K562 (cell line): ENCODE measurements at regions not wholly inside any gene's neighbourhood (a gene's known extent, or its start where the extent isn't known, plus 50 kb on each side); places are given as distances from the start of the nearest gene placed in this dataset.

Source experiments
- ATAC-seq: fragments of 200-7000 bp; cut with Tn5 transposase; 3 replicates; pipeline ENCODE4 v1.9.1; 2020; ENCODE audit warnings: moderate library complexity
- BruUV-seq: library from RNA; stranded (reverse); fragments of 400-500 nt; replicated peaks from 2 replicates; lab custom pipeline; 2021; lab: Mats Ljungman, UMichigan
- CTCF ChIA-PET: fragments of 300-600 bp; formaldehyde crosslinking; extraction: SDS; loops from one replicate; lab custom pipeline; 2021; ENCODE audit warnings: low intra/inter-chr PET ratio; lab: Yijun Ruan, JAX
- POLR2A ChIA-PET: fragments of 300-600, 350-650 bp; sonication (Branson Sonifier 250); formaldehyde crosslinking; extraction: SDS; loops from one replicate; lab custom pipeline; 2021; ENCODE audit warnings: antibody characterized with exemption, inconsistent platforms; lab: Yijun Ruan, JAX
- DNase-seq, 4 experiments: peaks; one replicate each; pipeline versions ENCODE4 v3.0.0 to v3.0.0-alpha.2; 2011 to 2018; ENCODE audit warnings: low spot score in 3 of 4, mixed read lengths in 3 of 4; ENCODE audit errors: extremely low read depth in 1 of 4
- FAIRE-seq: peaks from 2 replicates; lab custom pipeline; 2011; peaks lifted over from hg19 to GRCh38; lab: Jason Lieb, UNC
- H2AFZ ChIP-seq: 2 replicates; pipeline ENCODE4 v1.6.0; 2011; ENCODE audit warnings: low read depth, low read length, control low read depth, inconsistent platforms
- H3K27ac ChIP-seq: fragments of 200-600 bp; 3 replicates; pipeline ENCODE4 v1.8.0; 2011; ENCODE audit warnings: low read depth, mild to moderate bottlenecking, control low read depth, inconsistent platforms, low read length, moderate library complexity, mixed read lengths; ENCODE audit errors: extremely low read depth
- H3K27me3 ChIP-seq, 2 experiments: fragments of 300-600 bp in 1 of 2; 2 replicates in 1 of 2; 3 replicates in 1 of 2; pipeline versions ENCODE4 v1.6.0 to v1.8.0; 2011; ENCODE audit warnings: inconsistent platforms in 2 of 2, low read length in 2 of 2, mild to moderate bottlenecking in 1 of 2, mixed read lengths in 1 of 2, moderate library complexity in 1 of 2; ENCODE audit not compliant: control insufficient read depth in 2 of 2, insufficient read depth in 2 of 2
- H3K36me3 ChIP-seq: fragments of 300-600 bp; 3 replicates; pipeline ENCODE4 v1.8.0; 2011; ENCODE audit warnings: mild to moderate bottlenecking, low read length, inconsistent platforms; ENCODE audit not compliant: control insufficient read depth, insufficient read depth
- H3K4me1 ChIP-seq, 2 experiments: fragments of 200-600 bp in 1 of 2; replicated peaks in 1 of 2; 2 replicates in 1 of 2; 3 replicates in 1 of 2; pipeline versions ENCODE4 v1.5.1 to v1.8.0; 2011; ENCODE audit warnings: inconsistent platforms in 2 of 2, low read length in 2 of 2, mild to moderate bottlenecking in 1 of 2, mixed read lengths in 1 of 2, moderate library complexity in 1 of 2; ENCODE audit not compliant: control insufficient read depth in 2 of 2, insufficient read depth in 2 of 2
- H3K4me2 ChIP-seq: 2 replicates; pipeline ENCODE4 v1.6.1; 2011; ENCODE audit warnings: low read length, control low read depth, inconsistent platforms, mixed read lengths; ENCODE audit not compliant: insufficient read depth
- H3K4me3 ChIP-seq: fragments of 200-600 bp; sonication (generic), shearing (Covaris generic); 2 replicates; pipeline ENCODE4 v1.5.1; 2016; ENCODE audit warnings: control low read depth, inconsistent platforms
- H3K79me2 ChIP-seq: fragments of 200-600 bp; 3 replicates; pipeline ENCODE4 v1.8.0; 2011; ENCODE audit warnings: low read length, inconsistent platforms; ENCODE audit not compliant: control insufficient read depth, insufficient read depth
- H3K9ac ChIP-seq, 2 experiments: 2 replicates each; pipeline versions ENCODE4 v1.6.0 to v1.6.1; 2011; ENCODE audit warnings: low read depth in 2 of 2, low read length in 2 of 2, control low read depth in 1 of 2, inconsistent platforms in 1 of 2, mild to moderate bottlenecking in 1 of 2, mixed read lengths in 1 of 2; ENCODE audit not compliant: insufficient read depth in 1 of 2
- H3K9me1 ChIP-seq: one replicate; pipeline ENCODE4 v1.6.0; 2011; ENCODE audit warnings: inconsistent platforms, mild to moderate bottlenecking, low read length, moderate library complexity; ENCODE audit not compliant: control insufficient read depth, insufficient read depth
- H3K9me3 ChIP-seq: replicated peaks from 2 replicates; pipeline ENCODE4 v1.5.1; 2011; ENCODE audit warnings: low read depth, low read length, inconsistent platforms; ENCODE audit not compliant: control insufficient read depth, insufficient read depth
- H4K20me1 ChIP-seq: replicated peaks from 2 replicates; pipeline ENCODE4 v1.6.1; 2011; ENCODE audit warnings: low read length, inconsistent platforms, mixed read lengths; ENCODE audit not compliant: control insufficient read depth, insufficient read depth
- GABPA ChIP-seq: fragments of 200-800 bp; sonication (Bioruptor generic); conservative IDR thresholded peaks from 2 replicates; pipeline ENCODE4 v1.6.1; 2016; ENCODE audit warnings: low read depth, missing genetic modification characterization, missing compliant biosample characterization
- MED1 ChIP-seq: sonication (generic); formaldehyde crosslinking; IDR thresholded peaks from 2 replicates; pipeline ENCODE4 v1.8.1; 2023; ENCODE audit warnings: missing genetic modification reagents, borderline replicate concordance
- MTA1 ChIP-seq: fragments of 450-650 bp; IDR thresholded peaks from 2 replicates; pipeline ENCODE4 v1.6.1; 2017; ENCODE audit warnings: borderline replicate concordance
- MXD1 ChIP-seq: fragments of 250-450 bp; sonication (Bioruptor Pico); IDR thresholded peaks from 2 replicates; pipeline ENCODE4 v1.8.0; 2021; ENCODE audit warnings: borderline replicate concordance, mild to moderate bottlenecking, moderate library complexity; ENCODE audit not compliant: poor library complexity, severe bottlenecking
- SAP30 ChIP-seq: fragments of 200-600 bp; sonication (generic); IDR thresholded peaks from 2 replicates; pipeline ENCODE4 v1.6.1; 2012; ENCODE audit warnings: borderline replicate concordance, low read depth, mild to moderate bottlenecking, moderate library complexity, low read length, control low read depth, inconsistent platforms; ENCODE audit not compliant: insufficient read depth, poor library complexity, severe bottlenecking
- SIN3A ChIP-seq, 2 experiments: fragments of 150-350 bp in 1 of 2; IDR thresholded peaks; 2 replicates each; pipeline ENCODE4 v1.6.1; 2011 to 2016; ENCODE audit warnings: borderline replicate concordance in 2 of 2, low read depth in 2 of 2, low read length in 2 of 2, mild to moderate bottlenecking in 2 of 2, moderate library complexity in 2 of 2; ENCODE audit not compliant: control insufficient read depth in 1 of 2
- SMARCA4 ChIP-seq: fragments of 450-650 bp; IDR thresholded peaks from 2 replicates; pipeline ENCODE4 v1.6.1; 2016
- SREBF2 ChIP-seq: sonication (generic); formaldehyde crosslinking; IDR thresholded peaks from 2 replicates; pipeline ENCODE4 v1.4.0; 2020; ENCODE audit warnings: mild to moderate bottlenecking, missing genetic modification reagents
- USF2 ChIP-seq: sonication (generic); formaldehyde crosslinking; IDR thresholded peaks from 2 replicates; pipeline ENCODE4 v1.5.0; 2020; ENCODE audit warnings: missing genetic modification reagents
- ZBTB11 ChIP-seq, 3 experiments: fragments of 200-800 bp in 1 of 3; fragments of 250-450 bp in 1 of 3; fragments of 450-650 bp in 1 of 3; sonication (Bioruptor Pico) in 1 of 3; sonication (Bioruptor generic) in 1 of 3; formaldehyde crosslinking in 1 of 3; IDR thresholded peaks; 2 replicates each; pipeline versions ENCODE4 v1.6.1 to v1.8.0; 2016 to 2022; ENCODE audit warnings: mild to moderate bottlenecking in 2 of 3, missing genetic modification characterization in 2 of 3, missing compliant biosample characterization in 1 of 3, moderate library complexity in 1 of 3
- ZBTB33 ChIP-seq: sonication (generic); formaldehyde crosslinking; IDR thresholded peaks from 2 replicates; pipeline ENCODE4 v1.8.1; 2023; ENCODE audit warnings: mild to moderate bottlenecking, missing genetic modification reagents
- ZKSCAN3 ChIP-seq: fragments of 250-450 bp; sonication (Bioruptor Pico); IDR thresholded peaks from 2 replicates; pipeline ENCODE4 v1.4.0; 2020
- ZNF445 ChIP-seq: fragments of 250-450 bp; sonication (Bioruptor Pico); IDR thresholded peaks from 2 replicates; pipeline ENCODE4 v1.4.0; 2020; ENCODE audit warnings: low read depth, mild to moderate bottlenecking, moderate library complexity
- ZNF780A ChIP-seq: fragments of 250-450 bp; sonication (Bioruptor Pico); IDR thresholded peaks from 2 replicates; pipeline ENCODE4 v1.5.0; 2021; ENCODE audit warnings: mild to moderate bottlenecking
- WGBS: fragments of 100-300 bp; shearing (Covaris generic); methylation state at CpG from one replicate; pipeline ENCODE4 v1.1.6; 2016; ENCODE audit warnings: low coverage, mixed read lengths; ENCODE audit not compliant: insufficient coverage; ENCODE audit errors: missing lambda C conversion rate; 5-methylcytosine and 5-hydroxymethylcytosine counted together
- in situ Hi-C: fragments of 300-500 bp; cut with MboI; formaldehyde crosslinking; loops from 4 replicates; pipeline ENCODE4 v1.15.0; 2018; ENCODE audit warnings: inconsistent platforms, mixed read lengths
- intact Hi-C: fragments of 100-400 bp; cut with micrococcal nuclease; formaldehyde crosslinking; loops from 2 replicates; pipeline ENCODE4 v1.14.2; 2022

GRCh38 chr3:137171834-137172603, 214.2 kb downstream of the IL20RB start:
- H3K9me3 ChIP-seq: no peaks in the 10 kb centered on the region
- CTCF ChIA-PET: no interaction called here
- no peaks in the 10 kb centered on the region for H3K4me1 ChIP-seq
- WGBS: 0% methylated on average over 5 of the region's 5 CpGs
- no TSS peak for BruUV-seq
- ATAC-seq: no peak
- H3K27ac ChIP-seq: no peak overlapping the region
- H3K79me2 ChIP-seq: no peaks in the 10 kb centered on the region
- H3K4me3 ChIP-seq: no peak overlapping the region
- intact Hi-C loops: no loop called here
- no peak overlapping the region for H2AFZ ChIP-seq
- no peak overlapping the region for H3K9ac ChIP-seq
- no peak for TF ChIP-seq SREBF2
- no peak for TF ChIP-seq USF2
- TF ChIP-seq ZBTB11 (CRISPR knock-in tag; IDR thresholded peaks at IDR 0.05): no peak
- no peak for TF ChIP-seq MTA1
- no peak for TF ChIP-seq ZBTB33 (CRISPR knock-in tag)
- no peak for TF ChIP-seq SIN3A (IDR thresholded peaks at IDR 0.05; ENCODE audit: borderline replicate concordance in 2 of 2, control insufficient read depth in 1 of 2, low read depth in 2 of 2, low read length in 2 of 2)
- TF ChIP-seq ZNF780A: no peak
- no peak for TF ChIP-seq ZKSCAN3 (CRISPR knock-in tag)
- no peak for TF ChIP-seq GABPA (tag)
- no peak for TF ChIP-seq MXD1
- TF ChIP-seq MED1: no peak
- no peak for TF ChIP-seq ZNF445 (CRISPR knock-in tag)
- TF ChIP-seq SAP30: no peak
- TF ChIP-seq SMARCA4: no peak
- TF ChIP-seq, all 486 proteins: peak for 0
- H4K20me1 ChIP-seq: no peaks in the 10 kb centered on the region
- no peaks in the 10 kb centered on the region for H3K27me3 ChIP-seq
- no peaks in the 10 kb centered on the region for H3K9me1 ChIP-seq
- POLR2A ChIA-PET: no interaction called here
- no peak for DNase-seq
- no peak for FAIRE-seq
- H3K4me2 ChIP-seq: no peak overlapping the region
- no peaks in the 10 kb centered on the region for H3K36me3 ChIP-seq
- in situ Hi-C loops: no loop called here
